Stimulated activated CD8-positive, alpha-beta memory T cell treated with anti-CD3 and anti-CD28 coated beads, Interleukin-7, amount 100 ng/mL, for 4 hours (primary cell): ENCODE measurements at regions not wholly inside any gene's neighbourhood (a gene's known extent, or its start where the extent isn't known, plus 50 kb on each side); places are given as distances from the start of the nearest gene placed in this dataset.

Experiments
- DNase-seq, 2 donors: peaks; one replicate each; pipeline ENCODE4 v3.0.0-alpha.2; 2020; ENCODE audit warnings: low read depth in 2 of 2

DNA sequence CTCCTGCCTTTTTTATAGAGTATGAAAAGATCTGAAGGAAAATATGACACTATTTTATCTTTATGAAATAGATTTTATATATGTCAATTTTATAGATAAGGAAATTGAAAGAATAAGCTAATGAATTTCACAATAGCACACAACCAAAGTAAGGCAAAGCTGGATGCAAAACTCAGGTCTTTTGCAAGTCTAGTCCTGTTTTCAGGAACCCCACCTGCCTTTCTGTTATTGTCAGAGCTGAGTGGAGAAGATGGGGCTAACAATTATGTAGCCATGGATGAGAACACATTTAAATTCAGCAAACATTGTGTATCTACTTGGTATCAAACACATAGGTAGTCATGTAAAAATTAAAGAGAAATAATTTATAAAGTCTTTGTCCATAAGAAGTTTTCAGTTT lies 161.5 kb upstream of the ZEB2 start:
- DNase-seq: no peak

DNA sequence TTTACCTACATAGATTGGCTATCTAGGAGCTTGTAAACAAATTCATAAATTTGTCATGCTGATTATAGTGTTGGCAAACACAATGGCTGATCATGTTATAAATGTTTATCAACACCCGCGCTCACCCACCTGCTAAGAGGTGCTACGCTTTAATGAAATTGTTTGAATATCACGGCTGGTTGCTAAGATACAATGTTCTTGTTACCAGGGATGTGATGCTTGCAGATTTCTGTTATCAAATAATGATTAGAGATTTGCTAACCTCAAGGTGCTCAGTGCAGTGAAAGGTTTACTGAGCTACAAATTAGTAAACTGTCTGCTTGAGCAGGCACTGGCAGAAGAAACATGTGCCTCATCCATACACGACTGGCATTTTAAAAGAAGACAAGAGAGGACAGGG lies 160.0 kb upstream of the ZEB2 start:
- no peak for DNase-seq

DNA sequence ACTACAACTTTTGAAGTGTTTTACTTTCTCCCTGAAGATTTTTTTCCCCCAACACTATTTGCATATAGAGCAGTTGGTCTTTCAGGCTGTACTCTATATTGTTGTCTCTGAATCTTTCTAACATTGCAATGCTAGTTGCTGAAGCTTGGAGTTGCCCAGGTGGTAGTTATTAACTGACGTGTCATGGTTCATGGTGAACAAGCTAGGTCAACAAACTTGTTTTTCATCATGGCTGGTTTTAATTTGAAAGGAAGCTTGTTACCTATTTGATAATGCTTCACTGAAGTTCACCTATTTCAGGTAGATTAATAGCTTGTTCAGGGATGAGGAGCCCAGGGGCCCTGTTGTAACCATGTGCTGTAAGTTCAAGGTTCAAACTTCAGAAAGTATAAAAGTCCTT lies 158.8 kb upstream of the ZEB2 start:
- no peak for DNase-seq

DNA sequence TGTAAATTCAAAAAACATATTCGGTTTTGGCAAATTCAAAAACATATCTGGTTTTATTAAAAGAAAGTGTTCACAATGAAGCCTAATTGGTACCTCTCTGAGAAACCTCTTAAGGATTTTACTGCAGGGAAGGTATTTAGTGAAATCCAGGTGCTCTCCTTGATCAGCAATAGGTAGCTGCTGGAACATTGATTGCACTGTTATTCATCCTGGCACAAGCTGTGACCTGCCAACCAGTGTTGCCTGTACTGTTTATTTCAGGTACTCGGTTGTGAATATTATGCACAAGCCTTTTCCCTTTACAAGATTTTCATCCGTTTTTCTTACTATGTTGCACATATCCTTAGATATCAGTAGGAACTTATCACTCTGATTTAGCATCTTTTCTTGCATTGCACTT lies 155.8 kb upstream of the ZEB2 start:
- no peak for DNase-seq

DNA sequence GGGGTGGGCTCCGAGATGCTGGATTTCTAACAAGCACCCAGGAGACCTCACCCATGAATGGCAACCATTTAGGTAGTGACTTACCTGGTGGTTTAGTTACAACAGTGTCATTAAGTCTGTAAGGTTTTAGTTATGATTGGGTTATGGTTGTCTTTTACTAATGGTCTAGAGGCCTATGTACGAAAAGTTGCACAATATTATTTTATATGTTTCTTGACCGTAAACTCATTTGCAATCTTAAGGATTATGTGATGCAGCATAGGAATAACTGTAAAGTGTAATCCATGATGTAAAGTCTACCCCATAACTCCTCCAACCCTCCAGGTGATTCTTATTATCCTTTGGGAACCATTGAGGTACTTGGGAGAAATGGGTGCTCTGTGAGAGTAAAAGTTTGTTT lies 155.4 kb upstream of the ZEB2 start:
- no peak for DNase-seq

DNA sequence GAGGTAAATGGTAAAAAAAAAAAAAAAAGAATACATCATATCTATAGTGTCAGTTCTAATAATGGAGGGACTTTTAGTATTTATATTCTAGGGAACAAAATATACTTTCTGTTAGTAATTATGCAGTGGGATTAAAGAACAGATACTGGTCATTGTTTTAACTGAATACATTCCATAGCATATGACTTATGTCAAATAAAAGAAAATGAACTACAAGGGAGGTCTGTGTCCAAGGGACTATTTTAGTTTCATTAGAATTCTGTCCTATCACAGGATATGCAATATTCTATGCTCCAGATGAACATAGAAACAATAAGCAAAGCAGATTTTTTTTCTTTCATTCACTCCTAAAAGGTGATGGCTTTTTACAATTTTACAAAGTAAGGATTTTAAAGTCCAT lies 154.2 kb upstream of the ZEB2 start:
- no peak for DNase-seq

DNA sequence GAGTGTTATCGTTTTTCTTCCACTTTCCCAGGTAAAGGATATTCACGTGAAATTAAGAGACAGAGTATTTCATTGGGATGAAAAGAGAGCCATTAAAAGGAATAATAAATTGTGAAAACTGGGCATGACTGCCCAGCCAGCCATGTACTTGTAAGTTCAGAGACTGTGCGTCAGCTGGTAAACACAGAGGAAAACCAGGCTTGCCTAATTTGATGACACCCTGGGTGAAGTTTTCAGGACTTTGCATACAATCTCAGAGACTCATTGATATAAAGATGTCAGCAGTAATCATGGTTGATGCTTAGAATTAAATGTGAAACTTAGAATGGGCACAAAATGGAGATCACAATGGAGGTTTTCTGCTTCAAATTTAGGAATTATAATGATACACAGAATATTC lies 153.5 kb upstream of the ZEB2 start:
- DNase-seq: no peak

DNA sequence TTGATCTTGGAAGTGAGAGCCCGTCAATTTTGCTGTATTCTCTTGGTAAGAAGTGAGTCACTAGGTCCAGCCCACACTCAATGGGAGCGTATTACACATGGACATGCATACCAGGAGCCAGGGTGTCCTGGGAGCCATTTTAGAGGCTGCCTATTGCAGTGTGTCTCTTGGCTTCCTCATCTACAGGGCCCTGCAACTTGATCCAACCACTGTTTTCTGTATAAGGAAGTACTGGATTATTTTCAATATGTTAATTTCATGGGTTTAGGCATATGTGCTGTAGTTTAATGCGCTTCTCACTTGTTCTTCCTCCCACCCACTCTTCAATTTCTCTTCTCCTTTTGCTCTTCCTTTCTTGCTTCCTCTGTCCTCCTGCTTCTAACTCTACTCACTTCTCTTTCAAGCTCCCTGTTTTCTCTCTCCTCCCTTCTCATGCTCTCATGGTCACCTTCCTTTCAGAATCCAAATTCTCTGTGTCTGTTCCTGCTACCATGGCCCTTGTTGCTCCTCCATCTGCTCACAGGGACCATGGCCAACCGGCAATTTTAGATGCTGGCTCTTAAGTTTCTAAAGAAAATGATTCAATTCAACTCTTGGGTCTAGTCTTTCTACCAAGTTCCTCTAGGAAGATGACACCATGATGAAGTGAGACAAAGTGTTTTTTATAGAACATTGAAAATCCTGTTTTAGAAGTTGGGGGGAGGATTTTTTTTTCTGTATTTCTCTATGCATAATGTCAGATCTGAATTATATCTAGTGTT lies 152.0 kb upstream of the ZEB2 start:
- no peak for DNase-seq

DNA sequence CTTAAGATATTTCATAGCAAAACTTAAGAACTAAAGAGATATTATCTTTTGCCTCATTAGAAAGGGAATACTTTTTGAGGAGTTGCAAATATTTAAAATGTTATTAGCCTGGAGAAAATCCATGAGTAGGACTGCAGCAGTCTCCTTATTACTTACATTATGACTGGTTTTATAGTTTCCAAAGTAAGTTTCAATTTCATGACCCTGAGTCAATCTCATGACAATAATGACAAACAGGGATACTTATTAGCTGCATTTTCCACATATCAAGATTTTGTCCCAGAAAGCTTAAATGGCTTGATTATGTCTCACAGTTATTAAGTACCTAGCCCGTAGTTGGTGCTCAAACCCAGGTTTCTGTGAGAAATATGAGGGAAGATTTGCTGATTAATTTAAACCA lies 150.8 kb upstream of the ZEB2 start:
- no peak for DNase-seq

DNA sequence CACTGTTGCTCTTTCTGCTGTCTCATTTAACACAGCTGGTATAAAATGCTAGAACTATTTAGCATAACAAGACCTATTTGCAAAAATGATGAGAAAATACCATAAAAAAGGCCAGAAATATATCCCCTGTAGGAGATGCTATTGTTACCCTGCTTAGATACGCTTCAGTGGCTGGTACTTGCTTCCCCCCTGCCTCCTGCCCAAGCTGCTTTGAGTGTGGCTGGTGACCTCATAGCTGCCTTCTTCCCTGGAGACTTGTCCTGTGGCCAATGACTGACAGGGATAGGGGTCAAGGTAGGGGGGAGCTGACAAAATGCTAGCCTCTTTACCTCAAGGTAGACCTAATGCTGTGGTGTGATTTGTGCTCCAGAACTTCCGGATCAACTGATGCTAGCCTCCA lies 150.2 kb upstream of the ZEB2 start:
- no peak for DNase-seq

DNA sequence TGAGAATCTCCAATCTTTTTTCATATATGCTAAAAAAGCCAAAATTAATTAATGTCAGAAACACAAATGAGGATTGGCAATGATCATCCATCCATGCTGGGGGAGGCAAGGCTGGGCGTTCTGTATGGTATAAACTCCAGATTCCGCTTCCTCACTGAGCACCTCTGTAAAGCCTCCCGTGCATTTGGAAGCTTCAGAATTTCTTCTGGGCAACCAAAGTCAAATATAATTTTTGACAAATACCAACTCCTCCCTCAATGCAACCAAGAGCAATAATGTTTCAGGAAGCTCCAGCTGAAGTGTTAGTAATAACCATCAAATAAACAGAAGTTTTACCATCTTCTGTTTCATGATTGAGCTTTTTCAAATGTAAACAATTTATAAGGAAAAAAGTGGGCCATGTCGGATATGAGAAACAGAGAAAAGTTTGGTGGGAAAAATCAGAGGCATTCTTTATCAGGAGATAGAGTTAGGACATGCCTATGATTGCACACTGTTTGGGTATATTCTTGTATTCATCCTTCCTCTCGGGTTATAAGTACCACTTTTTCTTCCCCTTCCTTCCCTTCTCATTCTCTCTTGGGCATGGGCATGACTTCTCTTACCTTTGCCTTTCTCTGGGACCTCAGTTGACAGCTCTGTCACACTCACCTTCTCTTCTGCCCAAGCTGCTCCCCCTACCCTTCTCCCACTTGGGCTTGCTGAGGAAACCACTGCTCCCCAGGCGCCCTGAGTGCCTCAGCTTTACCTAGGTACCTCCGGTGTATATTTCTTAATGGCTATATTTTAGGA lies 149.5 kb upstream of the ZEB2 start:
- no peak for DNase-seq

DNA sequence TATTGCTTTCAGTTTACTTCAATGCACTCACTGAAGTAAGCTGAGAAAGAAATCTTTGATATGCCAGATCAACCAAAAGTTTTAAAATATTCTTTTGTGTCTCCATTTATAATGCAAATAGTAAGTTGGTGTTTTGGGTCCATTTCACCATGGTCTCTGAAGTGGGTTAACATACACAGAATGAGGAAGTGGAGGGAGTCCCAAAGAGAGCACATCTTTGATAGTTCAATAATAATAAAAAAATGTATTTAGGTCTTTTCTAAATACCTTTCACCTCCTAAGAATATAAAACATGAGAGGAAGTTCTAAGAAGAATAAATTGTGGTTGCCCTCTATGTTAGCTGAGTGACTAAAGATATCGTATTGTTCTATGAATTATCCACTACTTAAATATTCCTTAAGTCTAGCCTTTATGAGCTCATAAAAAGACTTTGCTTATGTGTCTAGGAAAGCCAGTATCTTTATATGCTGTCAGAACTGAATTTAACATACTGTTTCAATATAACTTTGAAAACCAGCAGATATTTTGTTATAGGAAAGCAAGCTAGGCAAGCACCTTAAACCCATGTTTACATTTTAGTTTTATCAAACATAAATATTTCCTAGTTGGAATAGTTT lies 148.7 kb upstream of the ZEB2 start:
- DNase-seq: no peak

DNA sequence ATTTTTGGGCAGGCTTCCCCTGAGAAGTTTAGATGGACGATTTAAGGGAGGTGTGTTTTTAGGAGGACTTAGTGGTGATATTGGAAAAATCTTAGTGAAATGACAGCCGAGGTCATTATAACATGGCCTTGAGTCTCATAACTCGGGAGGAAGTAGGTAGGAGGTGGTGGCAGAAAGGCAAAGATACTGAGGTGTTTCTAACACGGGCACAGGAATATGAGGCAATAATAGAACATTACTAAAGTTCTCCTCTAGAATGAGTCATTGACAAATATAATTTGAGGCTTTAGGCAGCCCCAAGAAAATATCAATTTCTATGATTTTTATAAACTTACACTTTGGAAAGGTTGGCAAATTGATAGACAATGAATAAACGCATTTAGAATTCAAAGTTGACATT lies 146.1 kb upstream of the ZEB2 start:
- no peak for DNase-seq

DNA sequence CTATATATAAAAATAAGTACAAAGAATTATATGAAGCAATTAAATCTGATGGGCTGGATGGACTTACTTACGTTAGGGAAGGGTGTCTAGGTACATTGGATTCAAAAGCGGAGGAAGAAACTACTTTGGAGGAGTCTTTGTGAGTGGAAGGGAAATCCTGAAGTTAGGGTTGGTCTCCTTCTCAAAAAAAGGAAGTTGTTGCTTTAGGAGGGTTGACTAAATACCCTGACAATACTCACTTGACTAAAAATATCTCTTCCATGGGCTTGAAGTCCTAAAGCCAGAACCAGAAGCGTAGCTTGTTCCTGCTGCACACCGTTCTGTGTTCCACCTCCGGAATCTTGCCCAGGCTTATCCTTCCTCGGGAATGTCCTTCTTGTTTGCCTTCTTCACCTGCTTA lies 143.3 kb upstream of the ZEB2 start:
- no peak for DNase-seq

DNA sequence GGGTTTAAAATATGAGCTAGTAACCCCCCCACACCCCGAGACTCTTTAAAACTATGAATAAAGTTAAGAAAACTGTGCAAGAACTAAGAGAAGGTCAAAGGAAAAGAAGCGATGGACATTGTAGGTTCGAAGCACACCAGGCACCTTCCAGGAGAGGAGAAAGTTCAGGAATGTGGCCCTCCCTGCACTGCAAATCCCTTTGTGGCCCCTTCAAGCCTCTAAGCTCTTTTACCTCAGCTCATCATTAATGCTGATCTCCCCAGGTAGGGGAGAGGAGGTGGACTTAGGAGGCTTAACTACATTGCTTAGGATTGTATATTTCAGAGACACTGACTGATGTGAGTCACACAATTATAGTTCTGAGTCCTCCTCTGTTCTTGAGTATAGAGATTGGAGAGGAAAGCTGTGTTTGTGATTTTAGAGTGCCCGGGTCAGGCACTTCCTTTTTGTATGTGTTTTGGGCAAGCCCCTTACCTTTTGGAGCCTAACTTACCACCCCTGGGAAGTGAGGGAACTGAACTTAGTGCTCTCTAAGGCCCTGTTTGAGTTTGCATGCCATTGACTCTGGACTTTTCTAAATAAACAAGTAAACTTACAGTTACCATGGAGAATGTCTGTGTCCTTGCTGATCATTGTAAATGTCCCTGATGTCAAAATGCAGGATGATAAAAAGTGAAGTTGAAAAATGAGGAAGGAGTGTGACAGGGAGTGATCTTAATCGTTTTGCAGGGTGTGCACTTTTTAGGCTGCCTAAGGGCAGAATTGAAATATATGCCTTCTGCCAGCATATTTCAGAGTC lies 140.8 kb upstream of the ZEB2 start:
- no peak for DNase-seq

DNA sequence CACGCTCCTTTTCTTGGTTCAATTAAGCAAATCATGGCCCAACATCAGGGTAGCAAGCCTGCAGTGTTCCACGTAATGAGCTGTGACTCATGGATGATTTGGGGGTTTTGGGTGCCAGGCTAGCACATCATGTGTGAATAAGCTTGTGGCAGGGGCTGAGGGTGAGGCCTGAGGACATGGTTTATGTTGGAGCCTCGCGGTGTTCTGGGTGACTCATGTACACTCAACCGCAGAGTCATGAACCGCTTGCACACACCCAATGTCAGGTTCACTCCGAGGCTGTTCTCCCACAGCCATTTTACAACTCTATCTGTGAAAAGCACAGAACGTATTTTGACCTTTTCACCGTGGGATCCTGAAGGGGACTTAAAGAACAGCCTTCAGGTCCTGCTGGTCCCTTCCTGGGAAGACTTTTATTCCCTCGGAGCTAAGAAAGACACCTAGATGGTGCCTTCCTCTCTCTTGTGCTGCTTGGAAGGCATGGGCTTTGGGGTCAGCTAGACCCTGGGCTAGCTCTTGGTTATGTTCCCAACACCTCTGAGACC lies 139.9 kb upstream of the ZEB2 start:
- peak; percentile 45 to 65 for DNase-seq

DNA sequence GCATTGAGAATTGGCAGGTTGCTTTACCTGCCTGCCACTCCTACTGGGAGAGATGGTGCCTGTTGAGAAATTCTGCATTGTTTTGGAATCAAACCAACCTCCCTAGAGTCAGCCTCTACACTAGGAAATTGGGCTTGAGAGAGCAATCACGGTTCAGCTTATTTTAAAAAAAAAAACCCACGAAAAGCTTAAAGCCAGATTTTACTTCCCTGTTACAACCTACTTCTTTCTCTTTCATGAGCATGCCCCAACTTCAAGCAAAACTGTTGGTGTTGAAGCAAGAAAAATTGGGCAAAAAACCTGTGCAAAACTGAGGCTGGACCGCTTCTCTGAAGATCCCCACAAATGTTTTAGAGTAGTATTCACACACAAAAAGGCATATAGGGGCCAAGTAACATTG lies 134.6 kb upstream of the ZEB2 start:
- no peak for DNase-seq

DNA sequence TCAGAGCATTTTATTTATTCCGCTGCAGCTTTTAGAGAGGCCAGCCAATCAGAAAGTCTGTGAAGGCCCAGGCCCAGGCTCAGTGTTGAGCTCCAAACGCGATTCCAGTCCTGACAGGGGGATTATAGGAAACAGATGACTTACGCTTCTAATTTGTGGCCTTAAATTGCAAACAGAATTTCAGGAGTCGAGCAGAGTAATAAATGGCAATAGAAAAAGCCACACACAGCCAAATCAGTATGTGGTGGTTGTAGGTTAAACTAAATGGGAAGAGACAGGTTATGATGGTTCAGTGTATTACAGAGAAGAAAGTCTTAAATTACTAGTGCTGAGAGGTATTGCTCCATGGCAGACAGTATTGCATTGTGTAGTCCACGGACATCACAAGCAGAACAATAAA lies 131.0 kb upstream of the ZEB2 start:
- no peak for DNase-seq

DNA sequence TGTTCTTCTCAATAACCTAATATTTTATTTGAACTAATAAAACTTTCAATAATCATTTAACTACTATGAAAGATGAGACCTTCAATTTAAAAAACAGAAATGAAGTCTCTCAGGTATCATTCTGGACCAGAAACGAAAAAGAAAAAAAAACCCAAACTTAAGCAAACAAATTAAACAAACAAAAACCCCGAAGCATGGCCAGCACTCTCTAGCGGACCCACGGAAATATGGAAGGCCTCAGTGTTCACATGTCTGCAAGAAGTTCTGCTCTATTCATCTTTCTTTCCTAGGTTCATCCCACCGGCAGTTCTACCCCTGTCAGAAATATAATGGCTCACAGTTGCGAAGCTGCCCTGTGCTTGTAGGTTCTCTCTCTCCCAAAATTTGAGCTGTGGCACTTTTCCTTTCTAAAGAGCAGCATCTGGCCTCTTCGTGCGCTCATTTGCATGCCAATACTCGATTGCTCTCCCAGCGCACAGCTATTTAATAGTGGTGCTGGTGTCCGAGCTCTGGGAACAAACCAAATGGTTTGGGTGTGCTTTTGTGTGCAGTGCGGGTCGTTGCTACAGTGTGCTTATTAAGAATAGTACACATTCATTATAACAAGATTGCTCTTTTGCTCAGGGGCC lies 129.0 kb upstream of the ZEB2 start:
- DNase-seq: no peak

DNA sequence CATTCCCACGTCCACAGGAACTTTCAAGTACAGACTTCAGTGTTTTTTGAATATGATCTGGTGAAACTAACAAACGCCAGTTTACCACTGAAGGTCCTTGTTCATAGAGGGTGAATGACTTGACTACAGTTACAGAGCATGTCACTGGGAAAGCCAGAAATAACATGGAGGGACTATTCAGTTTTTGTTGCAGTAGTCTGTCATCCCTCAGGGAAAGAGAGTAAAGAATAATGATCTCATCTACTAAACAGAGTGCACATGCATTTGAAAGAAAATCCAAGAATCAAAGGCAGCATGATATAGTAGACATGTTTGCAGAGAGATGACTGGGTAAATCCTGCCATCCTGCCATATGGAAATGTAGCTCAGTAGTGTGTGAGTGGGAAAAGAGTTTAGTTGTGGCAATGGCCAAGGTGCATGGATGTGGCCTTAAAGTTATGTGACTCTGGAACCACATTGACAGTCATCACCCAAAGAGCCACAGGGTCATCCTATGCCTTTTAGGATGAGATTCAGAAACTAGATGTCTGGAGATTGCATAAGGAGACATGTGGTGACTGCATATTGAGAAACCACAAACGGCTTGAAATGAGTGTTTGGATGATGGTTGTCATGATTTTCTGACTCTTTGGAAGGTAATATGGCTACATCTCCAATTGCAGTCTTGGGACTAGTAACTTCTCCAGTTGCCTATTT lies 125.3 kb upstream of the ZEB2 start:
- no peak for DNase-seq

DNA sequence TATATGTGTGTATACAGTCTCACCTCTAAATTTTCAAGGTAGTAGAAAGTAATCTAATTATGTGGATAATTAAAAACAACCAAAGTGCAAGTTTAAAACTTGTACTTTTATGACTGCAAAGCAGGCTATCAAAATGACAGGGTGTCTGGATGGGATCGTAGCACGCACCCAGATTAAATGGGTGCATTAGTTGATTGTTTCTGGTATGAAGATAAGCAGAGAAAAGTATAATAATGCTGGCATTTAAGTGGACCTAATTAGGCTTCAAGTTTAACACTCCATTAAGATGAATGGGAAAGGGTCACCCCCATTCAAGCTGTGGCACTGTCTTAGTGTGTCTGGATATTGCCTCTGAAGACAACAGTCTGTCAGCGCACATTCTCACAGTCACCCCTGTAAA lies 124.6 kb upstream of the ZEB2 start:
- no peak for DNase-seq
